HepG2 (cell line): ENCODE measurements at regions not wholly inside any gene's neighbourhood (a gene's known extent, or its start where the extent isn't known, plus 50 kb on each side); places are given as distances from the start of the nearest gene placed in this dataset.
A peak's percentile ranks its signal among the peaks of the same experiment; 100 is the strongest.

ENCODE experiments used
- ATAC-seq: fragments of 200-7000 bp; cut with Tn5 transposase; 3 replicates; pipeline ENCODE4 v1.9.1; 2020; ENCODE audit warnings: mild to moderate bottlenecking, moderate library complexity
- BruUV-seq: library from RNA; stranded (reverse); fragments of 400-500 nt; replicated peaks from 2 replicates; lab custom pipeline; 2021; lab: Mats Ljungman, UMichigan
- CTCF ChIA-PET: fragments of 300-600 bp; formaldehyde crosslinking; extraction: SDS; loops from one replicate; lab custom pipeline; 2021; ENCODE audit warnings: low total read pairs, inconsistent platforms, low intra/inter-chr PET ratio; lab: Yijun Ruan, JAX
- POLR2A ChIA-PET: fragments of 350-600 bp; sonication (Branson Sonifier 250); formaldehyde crosslinking; loops from one replicate; lab custom pipeline; 2020; ENCODE audit warnings: antibody characterized with exemption, inconsistent platforms; lab: Yijun Ruan, JAX
- DNase-seq: peaks from one replicate; pipeline ENCODE4 v3.0.0-alpha.2; 2015; ENCODE audit warnings: low spot score
- FAIRE-seq: peaks from 3 replicates; lab custom pipeline; 2011; peaks lifted over from hg19 to GRCh38; lab: Jason Lieb, UNC
- H2AFZ ChIP-seq: one replicate; pipeline ENCODE4 v1.6.1; 2011; ENCODE audit warnings: low read length, inconsistent platforms
- H3K27ac ChIP-seq: fragments of 300-600 bp; 3 replicates; pipeline ENCODE4 v1.8.0; 2011; ENCODE audit warnings: mixed run types, mild to moderate bottlenecking, mixed read lengths, low read length, inconsistent platforms; ENCODE audit not compliant: insufficient read depth; ENCODE audit errors: extremely low read length
- H3K27me3 ChIP-seq, 2 experiments: fragments of 200-600 bp in 1 of 2; 2 replicates in 1 of 2; 3 replicates in 1 of 2; pipeline versions ENCODE4 v1.6.0 to v1.8.0; 2011; ENCODE audit warnings: low read length in 2 of 2, mild to moderate bottlenecking in 2 of 2, moderate library complexity in 2 of 2, inconsistent platforms in 1 of 2; ENCODE audit not compliant: insufficient read depth in 2 of 2, control insufficient read depth in 1 of 2
- H3K36me3 ChIP-seq, 2 experiments: fragments of 200-600 bp in 1 of 2; replicated peaks in 1 of 2; 2 replicates in 1 of 2; 3 replicates in 1 of 2; pipeline versions ENCODE4 v1.5.1 to v1.8.0; 2011; ENCODE audit warnings: low read length in 2 of 2, inconsistent platforms in 1 of 2; ENCODE audit not compliant: insufficient read depth in 2 of 2, control insufficient read depth in 1 of 2
- H3K4me1 ChIP-seq: 2 replicates; pipeline ENCODE4 v1.5.1; 2012; ENCODE audit warnings: low read length, inconsistent platforms; ENCODE audit not compliant: insufficient read depth
- H3K4me2 ChIP-seq: 2 replicates; pipeline ENCODE4 v1.6.0; 2011; ENCODE audit warnings: low read depth, low read length, inconsistent platforms
- H3K4me3 ChIP-seq, 3 experiments: fragments of 200-600 bp in 1 of 3; sonication (generic), shearing (Covaris generic) in 1 of 3; replicated peaks in 1 of 3; 2 replicates each; pipeline ENCODE4 v1.5.1; 2011 to 2016; ENCODE audit warnings: low read length in 3 of 3, inconsistent platforms in 2 of 3, low read depth in 2 of 3, mild to moderate bottlenecking in 2 of 3, control low read depth in 1 of 3, mixed read lengths in 1 of 3; ENCODE audit not compliant: insufficient read depth in 1 of 3
- H3K79me2 ChIP-seq: one replicate; pipeline ENCODE4 v1.6.1; 2011; ENCODE audit warnings: low read length, inconsistent platforms; ENCODE audit not compliant: insufficient read depth
- H3K9ac ChIP-seq: 2 replicates; pipeline ENCODE4 v1.6.0; 2011; ENCODE audit warnings: mild to moderate bottlenecking, low read depth, low read length, inconsistent platforms; ENCODE audit not compliant: insufficient read depth
- H3K9me3 ChIP-seq: 2 replicates; pipeline ENCODE4 v1.5.1; 2012; ENCODE audit warnings: mild to moderate bottlenecking, low read length
- H4K20me1 ChIP-seq: 2 replicates; pipeline ENCODE4 v1.6.0; 2011; ENCODE audit warnings: inconsistent platforms, mild to moderate bottlenecking, low read length, moderate library complexity; ENCODE audit not compliant: insufficient read depth
- BCL6 ChIP-seq: IDR thresholded peaks from 2 replicates; pipeline ENCODE4 v1.6.1; 2016; ENCODE audit warnings: missing genetic modification reagents, missing compliant biosample characterization
- GATA4 ChIP-seq: sonication (generic); IDR thresholded peaks from 2 replicates; pipeline ENCODE4 v1.6.1; 2016; ENCODE audit warnings: antibody characterized with exemption, low read depth, borderline replicate concordance
- KAT8 ChIP-seq: IDR thresholded peaks from 2 replicates; pipeline ENCODE4 v1.6.1; 2016; ENCODE audit warnings: missing genetic modification reagents, missing compliant biosample characterization
- MAFF ChIP-seq: IDR thresholded peaks from 2 replicates; pipeline ENCODE4 v1.6.1; 2011; ENCODE audit warnings: low read depth, low read length, improper control_type of control experiment
- MAFK ChIP-seq, 2 experiments: IDR thresholded peaks in 1 of 2; conservative IDR thresholded peaks in 1 of 2; 2 replicates each; pipeline ENCODE4 v1.6.1; 2011; ENCODE audit warnings: improper control_type of control experiment in 2 of 2, low read length in 2 of 2
- MED1 ChIP-seq: sonication (generic); formaldehyde crosslinking; IDR thresholded peaks from 2 replicates; pipeline ENCODE4 v1.4.0; 2020; ENCODE audit warnings: missing genetic modification reagents
- MYPOP ChIP-seq: sonication (generic); formaldehyde crosslinking; IDR thresholded peaks from 2 replicates; pipeline ENCODE4 v1.8.1; 2023; ENCODE audit warnings: mild to moderate bottlenecking, moderate library complexity, missing genetic modification reagents
- TEAD2 ChIP-seq: sonication (generic); formaldehyde crosslinking; IDR thresholded peaks from 2 replicates; pipeline ENCODE4 v1.9.0; 2021; ENCODE audit warnings: missing genetic modification reagents
- TOPORS ChIP-seq: sonication (generic); formaldehyde crosslinking; IDR thresholded peaks from 2 replicates; pipeline ENCODE4 v1.8.0; 2023; ENCODE audit warnings: mild to moderate bottlenecking, missing genetic modification reagents
- ZBTB37 ChIP-seq: sonication (generic); formaldehyde crosslinking; IDR thresholded peaks from 2 replicates; pipeline ENCODE4 v1.4.0; 2020; ENCODE audit warnings: mild to moderate bottlenecking, missing genetic modification reagents
- ZKSCAN8 ChIP-seq: IDR thresholded peaks from 2 replicates; pipeline ENCODE4 v1.6.1; 2016; ENCODE audit warnings: borderline replicate concordance, missing genetic modification reagents, missing compliant biosample characterization
- ZNF512 ChIP-seq: sonication (generic); formaldehyde crosslinking; IDR thresholded peaks from 2 replicates; pipeline ENCODE4 v1.4.0; 2020; ENCODE audit warnings: mild to moderate bottlenecking, missing genetic modification reagents
- ZNF577 ChIP-seq: sonication (generic); formaldehyde crosslinking; IDR thresholded peaks from 2 replicates; pipeline ENCODE4 v1.4.0; 2020; ENCODE audit warnings: mild to moderate bottlenecking, low read depth, missing genetic modification reagents, borderline replicate concordance
- ZSCAN20 ChIP-seq: sonication (generic); formaldehyde crosslinking; IDR thresholded peaks from 2 replicates; pipeline ENCODE4 v1.4.0; 2020; ENCODE audit warnings: missing genetic modification reagents, mild to moderate bottlenecking, borderline replicate concordance
- WGBS: methylation state at CpG from one replicate; pipeline ENCODE4 v1.1.6; 2017; ENCODE audit warnings: low lambda C conversion rate; 5-methylcytosine and 5-hydroxymethylcytosine counted together
- in situ Hi-C: cut with HindIII; loops from 2 replicates; pipeline ENCODE4 v1.10.0; 2017; ENCODE audit warnings: low pct_unique_long_range_greater_than_20kb; ENCODE audit not compliant: extremely low pct_ligation_motif_present
- intact Hi-C: fragments of 100-400 bp; cut with micrococcal nuclease; formaldehyde crosslinking; loops from one replicate; pipeline ENCODE4 v1.10.0; 2022; ENCODE audit not compliant: unreplicated experiment

- H2AFZ ChIP-seq = no peak overlapping the region
- intact Hi-C loops (no loop called here), in situ Hi-C loops (no loop called here)
- POLR2A ChIA-PET = no interaction called here
- no peaks in the 10 kb centered on the region for H3K4me1 ChIP-seq
- no peak for FAIRE-seq
- no peaks in the 10 kb centered on the region for H4K20me1 ChIP-seq
- H3K36me3 ChIP-seq = no peaks in the 10 kb centered on the region
- no peak overlapping the region for H3K27ac ChIP-seq
- CTCF ChIA-PET = no interaction called here
- BruUV-seq = no TSS peak
- 100% methylated on average over 1 of the region's 1 CpG for WGBS
- no peaks in the 10 kb centered on the region for H3K79me2 ChIP-seq
- no peaks in the 10 kb centered on the region for H3K9me3 ChIP-seq
- no peak for TF ChIP-seq GATA4
- no peak for TF ChIP-seq BCL6 (CRISPR knock-in tag)
- peak; percentile 94 for TF ChIP-seq MAFF
- TF ChIP-seq MAFK (conservative IDR thresholded peaks at IDR 0.05 in 1 of 2, IDR thresholded peaks at IDR 0.05 in 1 of 2; ENCODE audit: low read length in 2 of 2) = peak; percentile 94 to 95
- TF ChIP-seq TEAD2 (CRISPR knock-in tag) = no peak
- H3K27me3 ChIP-seq = no peaks in the 10 kb centered on the region
- H3K4me3 ChIP-seq = no peak overlapping the region
- H3K4me2 ChIP-seq = no peak overlapping the region
- ATAC-seq = no peak
- no peak for DNase-seq
- H3K9ac ChIP-seq = no peak overlapping the region
Observed at GRCh38 chr6:85069577-85069976, 305.2 kb upstream of the TBX18 start.

- in situ Hi-C loops = no loop called here
- H3K27ac ChIP-seq = no peak overlapping the region
- H3K27me3 ChIP-seq = no peaks in the 10 kb centered on the region
- ATAC-seq = no peak
- H3K9me3 ChIP-seq = no peaks in the 10 kb centered on the region
- H3K4me2 ChIP-seq = no peak overlapping the region
- WGBS = 47% methylated on average over 2 of the region's 2 CpGs
- H3K9ac ChIP-seq = no peak overlapping the region
- TF ChIP-seq ZNF577 (CRISPR knock-in tag) (no peak), KAT8 (CRISPR knock-in tag) (no peak), ZNF512 (CRISPR knock-in tag) (no peak), TOPORS (CRISPR knock-in tag) (no peak), MED1 (CRISPR knock-in tag) (no peak), ZKSCAN8 (CRISPR knock-in tag) (no peak), ZSCAN20 (CRISPR knock-in tag) (no peak), MYPOP (CRISPR knock-in tag) (no peak), ZBTB37 (CRISPR knock-in tag) (no peak)
- TF ChIP-seq, all 625 proteins: peak for 0
- intact Hi-C loops = no loop called here
- Histone ChIP-seq H2AFZ (no peak overlapping the region), H3K36me3 (no peaks in the 10 kb centered on the region), H4K20me1 (no peaks in the 10 kb centered on the region), H3K4me3 (no peak overlapping the region), H3K4me1 (peaks cover 12% of the 10 kb centered on the region), H3K79me2 (no peaks in the 10 kb centered on the region)
- DNase-seq (no peak), FAIRE-seq (no peak)
- ChIA-PET CTCF (no interaction called here), POLR2A (no interaction called here)
- BruUV-seq = no TSS peak
Observed at GRCh38 chr6:85068221-85068620, 303.8 kb upstream of the TBX18 start.
